Limb (tissue), 2 donors: ENCODE measurements at regions not wholly inside any gene's neighbourhood (a gene's known extent, or its start where the extent isn't known, plus 50 kb on each side); places are given as distances from the start of the nearest gene placed in this dataset.
A peak's percentile ranks its signal among the peaks of the same experiment; 100 is the strongest.

ENCODE experiments used
- DNase-seq, 2 donors: peaks; one replicate each; pipeline ENCODE4 v3.0.0-alpha.2; 2016; ENCODE audit errors: extremely low spot score in 2 of 2

DNA sequence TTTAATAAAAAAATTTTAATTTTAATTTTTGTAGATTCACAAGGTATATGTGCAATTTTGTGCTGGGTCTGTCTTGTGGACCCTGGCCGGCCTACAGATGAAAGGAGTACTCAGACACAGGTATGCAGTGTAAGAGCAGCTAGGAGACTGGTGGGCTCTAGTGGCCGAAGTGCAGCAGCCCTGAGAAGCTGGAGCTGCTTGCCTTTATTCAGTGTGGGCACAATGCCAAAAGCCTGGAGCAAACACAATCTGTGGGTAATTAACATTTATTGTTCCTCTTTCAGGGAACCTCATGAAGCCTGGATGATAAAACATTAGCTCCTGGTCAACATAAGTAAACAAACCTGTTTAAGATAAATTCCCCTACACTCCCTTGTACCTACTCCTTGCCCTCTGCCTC lies 135.7 kb upstream of the SEL1L start:
- DNase-seq, result no peak

- no peak for DNase-seq
Observed at GRCh38 chr14:81673930-81674329, 140.3 kb upstream of the SEL1L start.

GRCh38 chr14:81676395-81676794 lies 142.7 kb upstream of the SEL1L start:
- no peak for DNase-seq

- DNase-seq, result no peak
Observed at GRCh38 chr14:81676879-81677278, 143.2 kb upstream of the SEL1L start.

GRCh38 chr14:81677736-81678135 lies 144.1 kb upstream of the SEL1L start:
- DNase-seq, result no peak

DNA sequence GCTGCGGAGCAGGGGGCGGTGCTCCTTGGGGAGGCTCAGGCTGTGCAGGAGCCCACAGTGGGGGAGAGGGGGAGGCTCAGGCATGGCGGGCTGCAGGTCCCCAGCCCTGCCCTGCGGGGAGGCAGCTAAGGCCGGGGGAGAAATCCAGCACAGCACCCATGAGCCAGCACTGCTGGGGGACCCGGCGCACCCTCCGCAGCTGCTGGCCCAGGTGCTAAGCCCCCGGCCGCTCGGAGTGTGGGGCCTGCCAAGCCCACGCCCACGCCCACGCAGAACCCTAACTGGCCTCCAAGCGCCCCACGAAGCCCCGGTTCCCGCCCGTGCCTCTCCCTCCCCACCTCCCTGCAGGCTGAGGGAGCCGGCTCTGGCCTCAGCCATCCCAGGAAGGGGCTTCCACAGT lies 145.6 kb upstream of the SEL1L start:
- no peak for DNase-seq

DNA sequence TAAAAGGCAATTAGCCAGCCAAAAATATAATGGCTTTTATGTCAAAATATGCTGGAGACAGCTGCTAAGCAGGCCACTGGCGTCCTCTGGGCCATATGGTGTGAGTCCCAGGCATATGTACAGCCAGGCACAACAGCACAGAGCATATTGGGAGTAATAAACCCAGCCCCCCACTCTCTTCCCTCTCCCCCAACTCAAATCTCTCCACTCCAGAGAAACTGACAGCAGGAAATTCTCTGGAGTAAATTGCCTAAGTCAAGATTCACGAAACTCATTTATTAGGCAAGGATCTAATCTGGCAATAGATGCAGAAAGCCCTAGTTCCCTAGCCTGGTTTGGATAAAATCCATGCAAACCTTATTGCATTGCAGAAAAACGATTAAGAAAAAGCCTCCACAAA lies 147.9 kb upstream of the SEL1L start:
- DNase-seq, result no peak

GRCh38 chr14:81682134-81682533 lies 148.5 kb upstream of the SEL1L start:
- DNase-seq, result no peak

- no peak for DNase-seq
Observed at GRCh38 chr14:81682701-81683100, 149.0 kb upstream of the SEL1L start.

GRCh38 chr14:81684696-81685095 lies 151.0 kb upstream of the SEL1L start:
- DNase-seq, result no peak

GRCh38 chr14:81686512-81686911 lies 152.9 kb upstream of the SEL1L start:
- DNase-seq, result no peak

- DNase-seq, result no peak
Observed at GRCh38 chr14:81691931-81692330, 158.3 kb upstream of the SEL1L start.

DNA sequence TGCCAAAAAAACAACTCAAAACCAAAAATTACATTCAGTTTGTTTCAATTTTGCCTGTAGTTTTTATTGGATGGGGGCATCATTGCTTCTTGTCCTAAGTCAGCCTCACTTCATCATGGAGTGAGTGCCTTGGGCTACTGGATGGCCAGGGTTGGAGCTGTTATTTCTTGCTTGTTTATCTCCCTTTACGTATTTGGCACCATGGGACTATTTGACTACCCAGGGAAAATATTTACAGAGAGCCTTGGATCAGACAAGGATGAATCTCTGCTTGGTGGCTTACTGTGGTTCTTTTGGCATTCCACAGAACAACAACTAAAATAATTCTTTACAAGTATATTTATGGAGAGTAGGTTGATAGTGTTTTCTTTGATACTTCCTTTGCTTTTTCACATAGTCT lies 160.8 kb upstream of the SEL1L start:
- no peak for DNase-seq

DNA sequence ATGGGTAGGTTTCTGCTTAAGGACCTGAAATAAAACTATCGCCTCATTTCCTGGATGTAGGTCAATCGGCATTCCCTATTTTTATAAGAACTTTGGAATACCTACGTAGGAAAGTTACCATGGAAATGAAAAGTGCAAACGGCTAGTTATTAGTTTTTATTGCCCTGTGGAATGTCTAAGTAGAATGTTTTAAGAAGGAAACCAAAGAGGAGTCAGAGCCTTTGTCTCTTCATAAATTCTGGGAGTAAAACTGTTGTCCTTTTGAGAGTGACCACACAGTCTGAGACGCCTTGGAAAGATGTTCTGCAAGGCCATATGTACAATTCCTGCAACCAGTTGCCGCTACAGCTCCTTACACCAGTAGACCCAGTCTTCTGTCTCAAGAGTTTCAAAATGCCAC lies 176.0 kb upstream of the SEL1L start:
- no peak for DNase-seq

- DNase-seq, result peak; percentile 42 to 77
Observed at GRCh38 chr14:81710232-81710845, 176.7 kb upstream of the SEL1L start.

GRCh38 chr14:81715731-81716130 lies 182.1 kb upstream of the SEL1L start:
- DNase-seq, result no peak

- DNase-seq, result no peak
Observed at GRCh38 chr14:81716953-81717352, 183.3 kb upstream of the SEL1L start.

DNA sequence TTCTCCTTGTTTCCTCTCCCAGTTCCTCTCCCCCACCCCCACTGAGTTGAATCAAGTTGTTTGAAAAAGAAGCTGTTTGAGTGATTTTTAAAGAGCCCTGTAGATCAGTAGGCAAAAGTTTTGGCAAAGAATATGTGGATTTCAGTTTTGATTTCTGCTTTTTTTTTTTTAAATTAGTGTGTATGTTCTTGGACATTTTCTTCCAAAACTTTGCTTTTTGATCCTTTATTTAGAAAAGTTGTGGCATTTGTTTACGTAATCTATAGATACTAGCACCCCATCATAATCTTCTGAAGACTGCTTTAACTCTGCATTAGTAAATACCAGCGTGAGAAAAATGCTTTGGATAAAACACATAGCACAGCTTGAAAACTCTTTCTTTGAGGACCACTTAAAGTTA lies 190.3 kb upstream of the SEL1L start:
- DNase-seq, result no peak

GRCh38 chr14:81727218-81727617 lies 193.6 kb upstream of the SEL1L start:
- peak; percentile 38 to 53 for DNase-seq

GRCh38 chr14:81728447-81728846 lies 194.8 kb upstream of the SEL1L start:
- no peak for DNase-seq

DNA sequence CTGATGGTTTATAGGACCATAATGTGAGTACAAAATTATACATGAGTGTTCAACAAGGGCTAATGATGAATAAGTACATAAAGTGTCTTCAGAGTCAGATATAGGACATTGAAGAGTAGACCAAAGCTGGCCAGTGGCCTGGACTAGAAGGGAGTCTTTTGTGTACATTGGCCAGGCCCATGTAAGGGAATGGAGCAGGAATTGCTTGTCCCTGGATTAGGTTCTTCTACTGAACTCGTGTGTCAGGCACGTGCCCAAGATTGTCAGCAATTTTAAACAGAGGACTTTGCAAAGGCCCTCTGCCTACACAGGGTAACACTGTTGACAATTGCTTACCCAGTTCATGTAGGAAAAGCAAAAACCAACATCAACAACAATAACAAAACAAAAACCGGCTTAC lies 196.0 kb upstream of the SEL1L start:
- no peak for DNase-seq

GRCh38 chr14:81737938-81738337 lies 204.3 kb upstream of the SEL1L start:
- DNase-seq, result no peak

- no peak for DNase-seq
Observed at GRCh38 chr14:81738946-81739659, 205.4 kb upstream of the SEL1L start.
